K562 (cell line): ENCODE measurements at regions not wholly inside any gene's neighbourhood (a gene's known extent, or its start where the extent isn't known, plus 50 kb on each side); places are given as distances from the start of the nearest gene placed in this dataset.

ENCODE experiments used
- CBX1 ChIP-seq: sonication (generic); IDR thresholded peaks from 2 replicates; pipeline ENCODE4 v1.6.1; 2016; ENCODE audit warnings: antibody characterized with exemption, low read depth, mild to moderate bottlenecking
- CHD1 ChIP-seq: fragments of 200-600 bp; sonication (generic); IDR thresholded peaks from one replicate; pipeline ENCODE4 v1.6.1; 2012; ENCODE audit warnings: mild to moderate bottlenecking, moderate library complexity, low read length, inconsistent platforms
- NFATC3 ChIP-seq: fragments of 450-650 bp; IDR thresholded peaks from 2 replicates; pipeline ENCODE4 v1.6.1; 2017; ENCODE audit warnings: mild to moderate bottlenecking
- NFYB ChIP-seq: IDR thresholded peaks from 2 replicates; pipeline ENCODE4 v1.6.1; 2011; ENCODE audit warnings: mild to moderate bottlenecking, moderate library complexity; ENCODE audit not compliant: insufficient read length; ENCODE audit errors: extremely low read depth
- NR2F6 ChIP-seq: fragments of 450-650 bp; formaldehyde crosslinking; IDR thresholded peaks from 2 replicates; pipeline ENCODE4 v1.4.0; 2020; ENCODE audit warnings: mild to moderate bottlenecking
- POLR2A ChIP-seq: fragments of 450-650 bp; conservative IDR thresholded peaks from 2 replicates; pipeline ENCODE4 v1.6.1; 2016
- RB1 ChIP-seq: fragments of 450-650 bp; IDR thresholded peaks from 2 replicates; pipeline ENCODE4 v1.6.1; 2017; ENCODE audit warnings: low read depth, mild to moderate bottlenecking
- SMAD1 ChIP-seq: fragments of 150-350 bp; IDR thresholded peaks from 2 replicates; pipeline ENCODE4 v1.6.1; 2014; ENCODE audit warnings: low read length, low read depth; ENCODE audit not compliant: partially characterized antibody
- SPI1 ChIP-seq: IDR thresholded peaks from 2 replicates; pipeline ENCODE4 v1.6.1; 2011; ENCODE audit warnings: low read depth, low read length, control low read depth, borderline replicate concordance
- ZFX ChIP-seq: sonication (generic); formaldehyde crosslinking; IDR thresholded peaks from 2 replicates; pipeline ENCODE4 v1.8.0; 2022; ENCODE audit warnings: mild to moderate bottlenecking, missing genetic modification reagents, moderate library complexity

DNA sequence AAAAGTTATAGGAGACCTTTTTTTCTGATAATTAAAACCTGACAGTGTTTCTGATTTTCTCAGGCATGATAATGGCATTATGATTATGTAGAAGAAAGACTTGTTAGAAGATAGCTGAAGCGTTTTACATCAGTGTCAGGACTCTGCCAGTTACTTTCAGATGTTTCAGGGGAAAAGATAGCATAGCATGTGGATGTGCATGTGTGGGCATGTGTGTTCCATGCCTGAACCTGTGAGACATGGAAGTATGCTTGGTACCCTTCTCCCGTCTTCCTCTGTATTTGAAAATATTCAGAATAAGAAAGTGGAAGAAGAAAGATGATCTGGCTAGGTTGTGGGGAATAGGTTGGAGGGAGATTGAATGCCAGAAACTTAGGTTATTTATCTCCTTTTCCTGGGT lies 113.1 kb upstream of the PCAT7 start:
- TF ChIP-seq ZFX (CRISPR knock-in tag) = no peak
- TF ChIP-seq SMAD1 = no peak
- TF ChIP-seq RB1 = no peak
- TF ChIP-seq CBX1 = no peak
- TF ChIP-seq SPI1 = no peak
- TF ChIP-seq CHD1 = no peak
- no peak for TF ChIP-seq NR2F6 (CRISPR knock-in tag)
- no peak for TF ChIP-seq NFYB
- no peak for TF ChIP-seq POLR2A
- TF ChIP-seq NFATC3 = no peak
